GM18505 (cell line): ENCODE measurements at regions not wholly inside any gene's neighbourhood (a gene's known extent, or its start where the extent isn't known, plus 50 kb on each side); places are given as distances from the start of the nearest gene placed in this dataset.

ENCODE experiments used
- ATAC-seq: cut with Tn5 transposase; IDR thresholded peaks from one replicate; pipeline ENCODE4 v1.9.1; 2021; ENCODE audit not compliant: unreplicated experiment
- POLR2A ChIP-seq: IDR thresholded peaks from 4 replicates; pipeline ENCODE4 v1.6.1; 2011; ENCODE audit warnings: borderline replicate concordance; ENCODE audit not compliant: insufficient read depth, insufficient read length; ENCODE audit errors: extremely low read depth

GRCh38 chr10:21031232-21031795, 134.2 kb upstream of the NEBL start:
- ATAC-seq: no peak
- no peak for TF ChIP-seq POLR2A

- TF ChIP-seq POLR2A: no peak
- no peak for ATAC-seq
Measured at GRCh38 chr10:21030091-21030490, 133.0 kb upstream of the NEBL start.

- no peak for TF ChIP-seq POLR2A
- no peak for ATAC-seq
Measured at GRCh38 chr10:21022821-21023220, 125.7 kb upstream of the NEBL start.

GRCh38 chr10:21021843-21022594, 124.9 kb upstream of the NEBL start:
- TF ChIP-seq POLR2A: no peak
- ATAC-seq: no peak

GRCh38 chr10:21021231-21021630, 124.1 kb upstream of the NEBL start:
- TF ChIP-seq POLR2A: no peak
- ATAC-seq: no peak

- ATAC-seq: peak; percentile 95
- no peak for TF ChIP-seq POLR2A
Measured at GRCh38 chr10:21020545-21020944, 123.4 kb upstream of the NEBL start.

- TF ChIP-seq POLR2A: no peak
- no peak for ATAC-seq
Measured at GRCh38 chr10:21019436-21019835, 122.3 kb upstream of the NEBL start.

GRCh38 chr10:21015851-21016250, 118.7 kb upstream of the NEBL start:
- ATAC-seq: no peak

GRCh38 chr10:21014141-21014540, 117.0 kb upstream of the NEBL start:
- no peak for TF ChIP-seq POLR2A
- no peak for ATAC-seq

More at GRCh38 chr10:21015851-21016250, 118.7 kb upstream of the NEBL start:
- no peak for TF ChIP-seq POLR2A

- no peak for ATAC-seq
- no peak for TF ChIP-seq POLR2A
Measured at GRCh38 chr10:21011433-21012018, 114.4 kb upstream of the NEBL start.

- TF ChIP-seq POLR2A: no peak
- no peak for ATAC-seq
Measured at GRCh38 chr10:21010615-21011014, 113.5 kb upstream of the NEBL start.

- ATAC-seq: no peak
- TF ChIP-seq POLR2A: no peak
Measured at GRCh38 chr10:21003240-21003822, 106.2 kb upstream of the NEBL start.

GRCh38 chr10:21002091-21002878, 105.2 kb upstream of the NEBL start:
- no peak for TF ChIP-seq POLR2A
- no peak for ATAC-seq

GRCh38 chr10:20999699-21000098, 102.6 kb upstream of the NEBL start:
- no peak for TF ChIP-seq POLR2A
- no peak for ATAC-seq

- ATAC-seq: no peak
- TF ChIP-seq POLR2A: no peak
Measured at GRCh38 chr10:20998036-20998435, 100.9 kb upstream of the NEBL start.
